Spleen (tissue), 11 donors: ENCODE measurements at regions not wholly inside any gene's neighbourhood (a gene's known extent, or its start where the extent isn't known, plus 50 kb on each side); places are given as distances from the start of the nearest gene placed in this dataset.

Experiments
- DNase-seq: peaks from one replicate; pipeline ENCODE4 v3.0.0-alpha.2; 2020
- H3K27ac ChIP-seq, 8 donors: fragments of 200-600 bp; sonication (generic) in 7 of 8; 1 replicate in 4 of 8; 2 replicates in 4 of 8; pipeline versions ENCODE4 v1.5.0 to v1.8.0; 2016 to 2021; ENCODE audit warnings: inconsistent platforms in 4 of 8, mild to moderate bottlenecking in 4 of 8, moderate library complexity in 1 of 8
- H3K27me3 ChIP-seq, 7 donors: fragments of 200-600 bp; sonication (generic) in 6 of 7; replicated peaks in 1 of 7; 1 replicate in 4 of 7; 2 replicates in 3 of 7; pipeline versions ENCODE4 v1.5.0 to v1.8.0; 2016 to 2021; ENCODE audit warnings: inconsistent platforms in 3 of 7, mild to moderate bottlenecking in 1 of 7
- H3K36me3 ChIP-seq, 6 donors: fragments of 200-600 bp; sonication (generic) in 5 of 6; 1 replicate in 4 of 6; 2 replicates in 2 of 6; pipeline versions ENCODE4 v1.5.0 to v1.8.0; 2016 to 2021; ENCODE audit warnings: inconsistent platforms in 2 of 6
- H3K4me1 ChIP-seq, 6 donors: fragments of 200-600 bp; sonication (generic) in 5 of 6; 1 replicate in 3 of 6; 2 replicates in 3 of 6; pipeline versions ENCODE4 v1.5.0 to v1.8.0; 2016 to 2021; ENCODE audit warnings: inconsistent platforms in 3 of 6
- H3K4me3 ChIP-seq, 8 donors: fragments of 200-600 bp; sonication (generic) in 7 of 8; 1 replicate in 4 of 8; 2 replicates in 4 of 8; pipeline versions ENCODE4 v1.5.0 to v1.8.0; 2016 to 2021; ENCODE audit warnings: inconsistent platforms in 4 of 8, mild to moderate bottlenecking in 4 of 8, moderate library complexity in 2 of 8
- H3K9me3 ChIP-seq, 8 donors: fragments of 200-600 bp; sonication (generic) in 7 of 8; 1 replicate in 4 of 8; 2 replicates in 4 of 8; pipeline versions ENCODE4 v1.5.0 to v1.8.0; 2016 to 2021; ENCODE audit warnings: inconsistent platforms in 4 of 8
- POLR2A ChIP-seq, 3 donors: fragments of 450-650 bp; IDR thresholded peaks; one replicate each; pipeline ENCODE4 v1.5.1; 2017; ENCODE audit warnings: antibody characterized with exemption in 3 of 3, mild to moderate bottlenecking in 1 of 3
- POLR2AphosphoS5 ChIP-seq, 3 donors: sonication (generic); formaldehyde crosslinking; IDR thresholded peaks; one replicate each; pipeline ENCODE4 v1.5.1; 2017; ENCODE audit warnings: antibody characterized with exemption in 3 of 3
- WGBS, 5 donors: extraction: QIAGEN DNeasy Blood & Tissue Kit in 3 of 5; methylation state at CpG; one replicate each; pipeline versions ENCODE4 v1.1.5 to v1.1.7; 2013 to 2018; 5-methylcytosine and 5-hydroxymethylcytosine counted together
- intact Hi-C: fragments of 100-400 bp; cut with DNase I; formaldehyde crosslinking; loops from one replicate; pipeline ENCODE4 v1.15.0; 2023; ENCODE audit warnings: low total_unique reads
- TF ChIP-seq, protein P1 (sequence below), 11 experiments: fragments of 200-600 bp in 7 of 11; fragments of 450-650 bp in 4 of 11; sonication (generic) in 4 of 11; IDR thresholded peaks in 8 of 11; conservative IDR thresholded peaks in 3 of 11; 1 replicate in 7 of 11; 2 replicates in 4 of 11; pipeline versions ENCODE4 v1.4.0 to v1.8.0; 2016 to 2021; ENCODE audit warnings: antibody characterized with exemption in 11 of 11, inconsistent platforms in 4 of 11, mild to moderate bottlenecking in 1 of 11
- donor health status: healthy with polysubstance abuse.
- donor health status: DM: no; HTN: no; CAD: no; lungs with moderate emphysema.
- donor health status: DM: no; HTN: no; CAD: no.
- donor health status: Bipolar disorder and iron deficiency.
- donor health status: healthy.
- donor health status: DM: no; HTN: no; CAD: no.
- donor health status: DM: yes; HTN: yes; CAD: no.

DNA sequence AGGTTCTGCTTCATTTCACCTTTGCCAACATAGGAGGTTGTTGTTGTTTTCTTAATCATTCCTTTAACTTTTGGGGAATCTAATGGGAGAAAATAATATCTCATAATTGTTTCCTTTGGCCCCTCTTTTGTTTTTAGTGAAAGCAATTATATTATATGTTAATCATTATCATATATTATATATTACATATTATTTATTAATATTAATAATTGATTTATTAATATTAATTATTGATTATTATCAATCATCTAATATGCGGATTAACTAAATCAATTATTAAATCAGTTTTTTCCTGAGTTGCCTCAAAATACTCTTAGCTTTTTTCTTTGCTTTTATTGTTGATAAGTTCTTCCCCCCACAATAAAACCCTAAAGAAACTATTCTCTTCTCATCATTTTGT is 443.8 kb downstream of the GATA3 start:
- WGBS, 5 donors = 90 to 98% (median 95%) methylated on average over 1 of the region's 1 CpG
- no peak for DNase-seq
- TF ChIP-seq POLR2A (IDR thresholded peaks at IDR 0.05) = no peak
- TF ChIP-seq, protein P1, sequence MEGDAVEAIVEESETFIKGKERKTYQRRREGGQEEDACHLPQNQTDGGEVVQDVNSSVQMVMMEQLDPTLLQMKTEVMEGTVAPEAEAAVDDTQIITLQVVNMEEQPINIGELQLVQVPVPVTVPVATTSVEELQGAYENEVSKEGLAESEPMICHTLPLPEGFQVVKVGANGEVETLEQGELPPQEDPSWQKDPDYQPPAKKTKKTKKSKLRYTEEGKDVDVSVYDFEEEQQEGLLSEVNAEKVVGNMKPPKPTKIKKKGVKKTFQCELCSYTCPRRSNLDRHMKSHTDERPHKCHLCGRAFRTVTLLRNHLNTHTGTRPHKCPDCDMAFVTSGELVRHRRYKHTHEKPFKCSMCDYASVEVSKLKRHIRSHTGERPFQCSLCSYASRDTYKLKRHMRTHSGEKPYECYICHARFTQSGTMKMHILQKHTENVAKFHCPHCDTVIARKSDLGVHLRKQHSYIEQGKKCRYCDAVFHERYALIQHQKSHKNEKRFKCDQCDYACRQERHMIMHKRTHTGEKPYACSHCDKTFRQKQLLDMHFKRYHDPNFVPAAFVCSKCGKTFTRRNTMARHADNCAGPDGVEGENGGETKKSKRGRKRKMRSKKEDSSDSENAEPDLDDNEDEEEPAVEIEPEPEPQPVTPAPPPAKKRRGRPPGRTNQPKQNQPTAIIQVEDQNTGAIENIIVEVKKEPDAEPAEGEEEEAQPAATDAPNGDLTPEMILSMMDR (IDR thresholded peaks at IDR 0.05 in 8 of 11, conservative IDR thresholded peaks at IDR 0.05 in 3 of 11) = no peak
- TF ChIP-seq POLR2AphosphoS5 (IDR thresholded peaks at IDR 0.05) = no peak
- H3K27me3 ChIP-seq = no peaks in the 10 kb centered on the region
- H3K9me3 ChIP-seq = no peaks in the 10 kb centered on the region
- H3K4me3 ChIP-seq = no peak overlapping the region
- no peaks in the 10 kb centered on the region for H3K36me3 ChIP-seq
- no peaks in the 10 kb centered on the region for H3K4me1 ChIP-seq
- intact Hi-C loops = no loop called here
- H3K27ac ChIP-seq = no peak overlapping the region

DNA sequence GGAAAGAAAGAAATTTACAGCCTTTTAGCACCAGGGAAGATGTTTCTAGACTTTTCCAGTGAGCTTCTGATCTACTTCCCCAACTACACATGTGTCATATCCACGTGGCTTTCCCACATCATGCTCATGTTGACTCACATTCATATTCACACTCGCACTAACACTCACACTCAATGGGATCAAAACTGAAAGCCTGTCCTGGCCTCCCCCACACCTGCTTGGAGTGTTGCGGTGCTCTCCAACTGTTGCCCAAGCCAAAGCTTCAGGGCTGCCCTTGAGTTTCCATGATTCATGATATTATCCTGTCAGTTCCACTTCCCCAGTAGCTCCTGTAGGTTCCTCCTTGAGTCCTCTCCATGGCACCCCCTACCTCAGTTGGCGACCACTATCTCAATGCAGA is 444.4 kb downstream of the GATA3 start:
- Histone ChIP-seq H3K36me3 (no peaks in the 10 kb centered on the region), H3K4me1 (no peaks in the 10 kb centered on the region), H3K4me3 (no peak overlapping the region), H3K9me3 (no peaks in the 10 kb centered on the region), H3K27me3 (no peaks in the 10 kb centered on the region), H3K27ac (no peak overlapping the region)
- DNase-seq = no peak
- intact Hi-C loops = no loop called here
- 50 to 82% (median 67%) methylated on average over 4 of the region's 4 CpGs for WGBS, 5 donors
- TF ChIP-seq POLR2AphosphoS5 (IDR thresholded peaks at IDR 0.05) (no peak), POLR2A (IDR thresholded peaks at IDR 0.05) (no peak)
- TF ChIP-seq, protein P1 (IDR thresholded peaks at IDR 0.05 in 8 of 11, conservative IDR thresholded peaks at IDR 0.05 in 3 of 11) = no peak

DNA sequence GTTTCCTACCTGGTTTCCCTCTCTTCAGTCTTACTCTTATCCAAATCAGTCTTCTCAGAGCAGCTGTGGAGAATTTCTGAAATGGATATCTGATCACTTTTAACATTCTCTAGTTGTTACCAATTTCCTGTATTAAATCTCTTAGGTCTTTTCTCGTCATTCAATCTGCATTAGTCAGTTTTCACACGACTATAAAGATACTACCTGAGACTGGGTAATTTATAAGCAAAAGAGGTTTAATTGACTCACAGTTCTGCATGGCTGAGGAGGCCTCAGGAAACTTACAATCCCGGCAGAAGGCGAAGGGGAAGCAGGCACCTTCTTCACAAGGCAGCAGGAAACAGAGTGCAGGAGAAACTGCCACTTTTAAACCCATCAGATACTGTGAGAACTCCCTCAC is 444.8 kb downstream of the GATA3 start:
- no peak for TF ChIP-seq POLR2AphosphoS5 (IDR thresholded peaks at IDR 0.05)
- TF ChIP-seq, protein P1 (IDR thresholded peaks at IDR 0.05 in 8 of 11, conservative IDR thresholded peaks at IDR 0.05 in 3 of 11) = no peak
- TF ChIP-seq POLR2A (IDR thresholded peaks at IDR 0.05) = no peak
- no peaks in the 10 kb centered on the region for H3K27me3 ChIP-seq
- H3K9me3 ChIP-seq = no peaks in the 10 kb centered on the region
- H3K4me1 ChIP-seq = no peaks in the 10 kb centered on the region
- 74 to 85% (median 77%) methylated on average over 4 of the region's 4 CpGs for WGBS, 5 donors
- H3K36me3 ChIP-seq = no peaks in the 10 kb centered on the region
- intact Hi-C loops = no loop called here
- no peak overlapping the region for H3K4me3 ChIP-seq
- DNase-seq = no peak
- H3K27ac ChIP-seq = no peak overlapping the region

DNA sequence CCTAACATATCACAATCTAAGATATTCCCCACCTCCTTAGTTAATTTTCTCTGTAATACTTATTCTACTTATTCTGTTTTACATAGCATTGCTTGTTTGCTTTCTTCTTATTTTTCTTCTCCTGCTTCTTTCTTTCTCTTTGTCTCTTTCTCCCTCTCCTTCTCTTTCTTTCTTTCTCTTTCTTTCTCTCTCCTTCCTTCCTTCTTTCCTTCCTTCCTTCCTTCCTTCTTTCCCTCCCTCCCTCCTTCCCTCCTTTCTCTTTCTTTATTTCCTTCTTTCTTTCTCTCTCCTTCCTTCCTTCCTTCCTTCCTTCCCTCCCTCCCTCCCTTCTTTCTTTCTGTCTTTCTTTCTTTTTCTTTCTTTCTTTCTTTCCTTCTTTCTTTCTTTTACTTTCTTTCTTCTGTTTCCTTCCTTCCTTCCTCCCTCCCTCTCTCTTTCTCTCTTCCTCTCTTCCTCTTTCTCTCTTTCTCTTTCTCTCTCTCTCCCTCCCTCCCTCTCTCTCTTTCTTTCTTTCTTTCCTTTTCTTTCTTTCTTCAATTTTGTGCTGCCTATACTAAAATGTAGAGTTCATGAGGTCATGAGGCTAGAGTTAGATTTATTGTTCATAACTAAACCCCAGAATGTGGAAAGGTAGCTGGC is 445.4 kb downstream of the GATA3 start:
- Histone ChIP-seq H3K27me3 (no peaks in the 10 kb centered on the region), H3K4me1 (no peaks in the 10 kb centered on the region), H3K27ac (no peak overlapping the region), H3K4me3 (no peak overlapping the region), H3K36me3 (no peaks in the 10 kb centered on the region), H3K9me3 (no peaks in the 10 kb centered on the region)
- TF ChIP-seq, protein P1 (IDR thresholded peaks at IDR 0.05 in 8 of 11, conservative IDR thresholded peaks at IDR 0.05 in 3 of 11) = no peak
- no peak for TF ChIP-seq POLR2AphosphoS5 (IDR thresholded peaks at IDR 0.05)
- no peak for TF ChIP-seq POLR2A (IDR thresholded peaks at IDR 0.05)
- DNase-seq = no peak
- intact Hi-C loops = no loop called here
